ENCODE measurements at regions not wholly inside any gene's neighbourhood (a gene's known extent, or its start where the extent isn't known, plus 50 kb on each side); places are given as distances from the start of the nearest gene placed in this dataset.
A peak's percentile ranks its signal among the peaks of the same experiment; 100 is the strongest.

- in situ Hi-C loops (cut with MboI; ENCODE audit: low sequenced_read_pairs, unreplicated experiment), result loop anchor here (25.0 kb wide), 1 partner anchor 965 kb away; no protein-coding TSS in a partner anchor
- DNase-seq (ENCODE audit: low spot score), result no peak
- TF ChIP-seq CTCF (IDR thresholded peaks at IDR 0.05; ENCODE audit: borderline replicate concordance, control extremely low read depth, extremely low read depth, insufficient read depth, missing control alignments), result no peak
These were observed 255.7 kb upstream of the RPS6KA3 start for GRCh38 chrX:20522420-20522819.

GRCh38 chrX:20521222-20521621 lies 254.5 kb upstream of the RPS6KA3 start:
- no peak for DNase-seq (ENCODE audit: low spot score)
- in situ Hi-C loops (cut with MboI; ENCODE audit: low sequenced_read_pairs, unreplicated experiment), result loop anchor here (25.0 kb wide), 1 partner anchor 966 kb away; no protein-coding TSS in a partner anchor
- no peak for TF ChIP-seq CTCF (IDR thresholded peaks at IDR 0.05; ENCODE audit: borderline replicate concordance, control extremely low read depth, extremely low read depth, insufficient read depth, missing control alignments)

GRCh38 chrX:20519826-20520225 lies 253.1 kb upstream of the RPS6KA3 start:
- in situ Hi-C loops (cut with MboI; ENCODE audit: low sequenced_read_pairs, unreplicated experiment), result loop anchor here (25.0 kb wide), 1 partner anchor 967 kb away; no protein-coding TSS in a partner anchor
- no peak for DNase-seq (ENCODE audit: low spot score)
- no peak for TF ChIP-seq CTCF (IDR thresholded peaks at IDR 0.05; ENCODE audit: borderline replicate concordance, control extremely low read depth, extremely low read depth, insufficient read depth, missing control alignments)

GRCh38 chrX:20519146-20519545 lies 252.4 kb upstream of the RPS6KA3 start:
- DNase-seq (ENCODE audit: low spot score), result no peak
- in situ Hi-C loops (cut with MboI; ENCODE audit: low sequenced_read_pairs, unreplicated experiment), result loop anchor here (25.0 kb wide), 1 partner anchor 968 kb away; no protein-coding TSS in a partner anchor
- TF ChIP-seq CTCF (IDR thresholded peaks at IDR 0.05; ENCODE audit: borderline replicate concordance, control extremely low read depth, extremely low read depth, insufficient read depth, missing control alignments), result no peak

GRCh38 chrX:20517565-20517964 lies 250.9 kb upstream of the RPS6KA3 start:
- no peak for TF ChIP-seq CTCF (IDR thresholded peaks at IDR 0.05; ENCODE audit: borderline replicate concordance, control extremely low read depth, extremely low read depth, insufficient read depth, missing control alignments)
- in situ Hi-C loops (cut with MboI; ENCODE audit: low sequenced_read_pairs, unreplicated experiment), result loop anchor here (25.0 kb wide), 1 partner anchor 970 kb away; no protein-coding TSS in a partner anchor
- no peak for DNase-seq (ENCODE audit: low spot score)

- in situ Hi-C loops (cut with MboI; ENCODE audit: low sequenced_read_pairs, unreplicated experiment), result loop anchor here (25.0 kb wide), 1 partner anchor 971 kb away; no protein-coding TSS in a partner anchor
- DNase-seq (ENCODE audit: low spot score), result peak; percentile 24
These were observed 249.2 kb upstream of the RPS6KA3 start for GRCh38 chrX:20515841-20516461.

More at GRCh38 chrX:20515841-20516461, 249.2 kb upstream of the RPS6KA3 start:
- no peak for TF ChIP-seq CTCF (IDR thresholded peaks at IDR 0.05; ENCODE audit: borderline replicate concordance, control extremely low read depth, extremely low read depth, insufficient read depth, missing control alignments)
